ENCODE measurements at regions not wholly inside any gene's neighbourhood (a gene's known extent, or its start where the extent isn't known, plus 50 kb on each side); places are given as distances from the start of the nearest gene placed in this dataset.

DNA sequence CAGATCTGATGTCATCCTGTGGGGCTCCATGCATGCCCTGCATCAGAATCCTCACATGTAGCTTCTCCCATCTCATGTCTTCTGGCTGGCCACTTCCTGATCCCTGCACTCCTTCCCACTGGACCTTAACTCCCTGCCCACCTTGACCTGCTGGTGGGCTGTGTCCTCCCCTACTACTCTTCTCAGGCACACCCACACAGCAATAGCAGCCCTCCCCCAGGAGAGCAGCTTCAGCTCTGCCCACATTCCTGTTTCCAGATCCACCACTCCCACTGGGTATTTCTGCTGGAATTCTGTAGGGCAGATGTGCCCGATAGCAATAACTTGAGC lies 137.0 kb upstream of the HS6ST1 start:
- TF ChIP-seq, protein P1, sequence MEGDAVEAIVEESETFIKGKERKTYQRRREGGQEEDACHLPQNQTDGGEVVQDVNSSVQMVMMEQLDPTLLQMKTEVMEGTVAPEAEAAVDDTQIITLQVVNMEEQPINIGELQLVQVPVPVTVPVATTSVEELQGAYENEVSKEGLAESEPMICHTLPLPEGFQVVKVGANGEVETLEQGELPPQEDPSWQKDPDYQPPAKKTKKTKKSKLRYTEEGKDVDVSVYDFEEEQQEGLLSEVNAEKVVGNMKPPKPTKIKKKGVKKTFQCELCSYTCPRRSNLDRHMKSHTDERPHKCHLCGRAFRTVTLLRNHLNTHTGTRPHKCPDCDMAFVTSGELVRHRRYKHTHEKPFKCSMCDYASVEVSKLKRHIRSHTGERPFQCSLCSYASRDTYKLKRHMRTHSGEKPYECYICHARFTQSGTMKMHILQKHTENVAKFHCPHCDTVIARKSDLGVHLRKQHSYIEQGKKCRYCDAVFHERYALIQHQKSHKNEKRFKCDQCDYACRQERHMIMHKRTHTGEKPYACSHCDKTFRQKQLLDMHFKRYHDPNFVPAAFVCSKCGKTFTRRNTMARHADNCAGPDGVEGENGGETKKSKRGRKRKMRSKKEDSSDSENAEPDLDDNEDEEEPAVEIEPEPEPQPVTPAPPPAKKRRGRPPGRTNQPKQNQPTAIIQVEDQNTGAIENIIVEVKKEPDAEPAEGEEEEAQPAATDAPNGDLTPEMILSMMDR (IDR thresholded peaks at IDR 0.05; ENCODE audit: extremely low read depth in 1 of 2, insufficient read depth in 1 of 2, low read depth in 1 of 2, low read length in 2 of 2), result no peak
- no peak for TF ChIP-seq POLR2AphosphoS5 (IDR thresholded peaks at IDR 0.05; ENCODE audit: insufficient read depth, low read depth, low read length)
- no peak for TF ChIP-seq FOS (IDR thresholded peaks at IDR 0.05; ENCODE audit: borderline replicate concordance, insufficient read depth, low read length)
- TF ChIP-seq MAX (IDR thresholded peaks at IDR 0.05; ENCODE audit: insufficient read depth, insufficient read length), result no peak
- no peak for TF ChIP-seq POLR2A (IDR thresholded peaks at IDR 0.05; ENCODE audit: low read depth, low read length)
